A673 (cell line): ENCODE measurements at regions not wholly inside any gene's neighbourhood (a gene's known extent, or its start where the extent isn't known, plus 50 kb on each side); places are given as distances from the start of the nearest gene placed in this dataset.

Experiments
- BruUV-seq: library from RNA; stranded (reverse); fragments of 400-500 nt; replicated peaks from 2 replicates; lab custom pipeline; 2021; lab: Mats Ljungman, UMichigan
- CTCF ChIA-PET: fragments of 300-600 bp; sonication (Branson Sonifier 250); formaldehyde crosslinking; loops from one replicate; lab custom pipeline; 2022; ENCODE audit warnings: antibody characterized with exemption; lab: Charles Lee
- POLR2A ChIA-PET: fragments of 300-600 bp; sonication (Branson Sonifier 250); formaldehyde crosslinking; loops from one replicate; lab custom pipeline; 2022; ENCODE audit warnings: antibody characterized with exemption; ENCODE audit not compliant: low non-redundant PET; lab: Charles Lee
- DNase-seq: peaks from one replicate; pipeline ENCODE4 v3.0.0-alpha.2; 2015; ENCODE audit warnings: low spot score
- H3K27ac ChIP-seq: fragments of 200-600 bp; sonication (generic); 2 replicates; pipeline ENCODE4 v1.5.1; 2016; ENCODE audit warnings: mixed run types, low read depth, mild to moderate bottlenecking, mixed read lengths, antibody characterized with exemption, low read length; ENCODE audit not compliant: poor library complexity, severe bottlenecking
- H3K27me3 ChIP-seq: fragments of 200-600 bp; sonication (generic); replicated peaks from 2 replicates; pipeline ENCODE4 v1.6.1; 2017; ENCODE audit warnings: mixed run types, low read depth, mild to moderate bottlenecking, mixed read lengths, antibody characterized with exemption, low read length; ENCODE audit not compliant: insufficient read depth, poor library complexity
- H3K36me3 ChIP-seq: fragments of 200-600 bp; sonication (generic); 2 replicates; pipeline ENCODE4 v1.6.1; 2016; ENCODE audit warnings: mixed run types, mild to moderate bottlenecking, mixed read lengths, antibody characterized with exemption, low read length; ENCODE audit not compliant: insufficient read depth, poor library complexity, severe bottlenecking
- H3K4me1 ChIP-seq: fragments of 200-600 bp; sonication (generic); 2 replicates; pipeline ENCODE4 v1.6.1; 2017; ENCODE audit warnings: mixed run types, mild to moderate bottlenecking, mixed read lengths, antibody characterized with exemption, low read length; ENCODE audit not compliant: insufficient read depth, poor library complexity, severe bottlenecking
- H3K4me3 ChIP-seq: fragments of 200-600 bp; sonication (generic); 2 replicates; pipeline ENCODE4 v1.5.1; 2016; ENCODE audit warnings: low read depth, mixed run types, mild to moderate bottlenecking, mixed read lengths, low read length; ENCODE audit not compliant: poor library complexity, severe bottlenecking
- H3K9me3 ChIP-seq: fragments of 200-600 bp; sonication (generic); 2 replicates; pipeline ENCODE4 v1.6.1; 2016; ENCODE audit warnings: mixed run types, low read depth, mild to moderate bottlenecking, mixed read lengths, antibody characterized with exemption, low read length; ENCODE audit not compliant: poor library complexity, severe bottlenecking
- CTCF ChIP-seq: fragments of 300-800, 200-600 bp; sonication (generic); conservative IDR thresholded peaks from 2 replicates; pipeline ENCODE4 v1.5.1; 2017; ENCODE audit warnings: low read depth, mild to moderate bottlenecking, antibody characterized with exemption, low read length, moderate library complexity, mixed read lengths
- EZH2 ChIP-seq: fragments of 200-600 bp; sonication (generic); IDR thresholded peaks from 2 replicates; pipeline ENCODE4 v1.6.1; 2017; ENCODE audit warnings: borderline replicate concordance, low read depth, mild to moderate bottlenecking, mixed read lengths, antibody characterized with exemption, low read length; ENCODE audit not compliant: poor library complexity, severe bottlenecking
- intact Hi-C: fragments of 100-400 bp; cut with micrococcal nuclease; formaldehyde crosslinking; loops from one replicate; pipeline ENCODE4 v1.10.0; 2022; ENCODE audit not compliant: unreplicated experiment

- intact Hi-C loops = no loop called here
- Histone ChIP-seq H3K27me3 (peaks cover 4% of the 10 kb centered on the region), H3K9me3 (no peaks in the 10 kb centered on the region), H3K4me3 (no peak overlapping the region), H3K4me1 (no peaks in the 10 kb centered on the region), H3K27ac (no peak overlapping the region), H3K36me3 (no peaks in the 10 kb centered on the region)
- ChIA-PET CTCF (no interaction called here), POLR2A (no interaction called here)
- TF ChIP-seq EZH2 = no peak
- TF ChIP-seq CTCF = no peak
- DNase-seq = no peak
- no TSS peak for BruUV-seq
Measured at GRCh38 chr2:15074319-15074718, 441.8 kb downstream of the LRATD1 start.

DNA sequence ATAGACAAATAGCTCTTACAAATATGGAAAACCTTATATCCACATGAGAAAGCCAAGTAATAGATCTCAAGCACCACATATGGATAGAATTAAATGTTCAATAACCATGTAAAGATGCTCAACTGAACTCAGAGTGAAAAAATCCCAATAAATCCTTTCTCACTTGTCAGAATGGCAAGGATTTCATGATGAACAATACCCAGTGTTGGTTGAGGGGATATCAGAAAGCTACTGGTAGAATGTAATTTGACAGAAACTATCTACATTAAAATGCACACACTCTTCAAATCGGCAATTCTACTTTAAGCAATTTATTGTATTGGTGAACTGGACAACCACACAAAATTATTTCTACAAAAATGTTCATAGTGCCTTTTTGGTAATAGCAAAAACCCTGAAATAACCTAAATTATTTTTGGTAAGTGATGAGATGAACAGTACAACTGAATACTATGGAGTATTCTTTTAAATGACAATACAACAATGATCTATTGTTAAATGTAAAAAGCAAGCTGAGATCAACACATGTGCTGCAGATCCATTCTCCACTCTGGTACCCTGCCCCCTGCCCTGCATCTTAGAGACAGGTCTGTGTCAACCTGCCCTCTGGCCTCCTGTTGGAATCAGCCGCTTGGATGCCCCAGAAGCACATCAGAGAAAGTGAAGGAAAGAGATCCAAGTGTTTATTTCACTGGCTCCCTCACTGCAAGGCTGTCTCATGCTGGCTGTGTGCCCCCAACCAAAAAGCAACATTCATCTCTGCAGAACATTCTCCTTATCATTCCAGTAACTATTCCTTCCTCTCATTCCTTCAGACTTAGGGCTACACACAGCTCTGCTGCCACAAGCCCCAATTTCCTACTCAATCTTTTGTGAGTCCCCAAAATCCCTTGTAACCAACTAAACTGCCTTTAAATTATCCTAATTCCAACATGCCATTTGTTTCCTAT, 442.5 kb downstream of the LRATD1 start:
- H3K4me1 ChIP-seq = no peaks in the 10 kb centered on the region
- intact Hi-C loops = no loop called here
- no peak for DNase-seq
- ChIA-PET CTCF (no interaction called here), POLR2A (no interaction called here)
- BruUV-seq = no TSS peak
- no peak overlapping the region for H3K27ac ChIP-seq
- no peaks in the 10 kb centered on the region for H3K36me3 ChIP-seq
- no peaks in the 10 kb centered on the region for H3K9me3 ChIP-seq
- peaks cover 5% of the 10 kb centered on the region for H3K27me3 ChIP-seq
- TF ChIP-seq CTCF (no peak), EZH2 (no peak)
- H3K4me3 ChIP-seq = no peak overlapping the region

DNA sequence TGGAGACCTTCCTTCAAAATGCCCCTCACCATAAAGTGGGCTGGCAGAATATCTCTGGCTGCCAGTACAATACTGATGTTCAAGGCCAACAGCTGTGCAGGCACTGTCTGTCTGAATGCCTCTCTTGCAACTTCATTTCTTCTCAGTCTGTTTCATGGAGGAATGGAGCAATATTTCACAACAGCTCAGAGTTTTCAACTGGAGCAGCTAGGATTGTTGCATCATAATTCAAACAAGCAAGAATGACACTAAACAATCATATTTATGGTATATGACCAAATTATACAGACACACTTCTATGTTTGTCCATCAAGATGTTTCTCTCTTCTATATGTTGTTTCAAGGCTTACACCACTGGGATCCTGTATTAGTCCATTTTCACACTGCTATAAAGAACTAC, 444.2 kb downstream of the LRATD1 start:
- H3K27ac ChIP-seq = no peak overlapping the region
- no peak for TF ChIP-seq CTCF
- TF ChIP-seq EZH2 = no peak
- peaks cover 10% of the 10 kb centered on the region for H3K27me3 ChIP-seq
- intact Hi-C loops = no loop called here
- ChIA-PET CTCF (no interaction called here), POLR2A (interaction anchor here (0.6 kb wide), 1 partner anchor 14 kb away, joined by 3 read pairs; no protein-coding TSS in a partner anchor)
- no peaks in the 10 kb centered on the region for H3K36me3 ChIP-seq
- DNase-seq = no peak
- no peaks in the 10 kb centered on the region for H3K9me3 ChIP-seq
- no TSS peak for BruUV-seq
- H3K4me3 ChIP-seq = no peak overlapping the region
- no peaks in the 10 kb centered on the region for H3K4me1 ChIP-seq
